ENCODE measurements at regions not wholly inside any gene's neighbourhood (a gene's known extent, or its start where the extent isn't known, plus 50 kb on each side); places are given as distances from the start of the nearest gene placed in this dataset.

- TF ChIP-seq CTCF (IDR thresholded peaks at IDR 0.05) (no peak), EZH2 (IDR thresholded peaks at IDR 0.05; ENCODE audit: borderline replicate concordance, insufficient read depth, low read depth, low read length, poor library complexity, severe bottlenecking) (no peak)
Observed at GRCh38 chr12:73053893-73054292, 781.7 kb downstream of the TRHDE start.

Data from B cell (primary cell).